SK-N-SH (cell line): ENCODE measurements at regions not wholly inside any gene's neighbourhood (a gene's known extent, or its start where the extent isn't known, plus 50 kb on each side); places are given as distances from the start of the nearest gene placed in this dataset.

Experiments
- CTCF ChIA-PET: fragments of 300-600, 350-600 bp; formaldehyde crosslinking; extraction: SDS; loops from one replicate; lab custom pipeline; 2021; lab: Yijun Ruan, JAX
- POLR2A ChIA-PET: fragments of 350-600 bp; sonication (Branson Sonifier 250); formaldehyde crosslinking; extraction: SDS; loops from one replicate; lab custom pipeline; 2020; ENCODE audit warnings: antibody characterized with exemption, inconsistent platforms; lab: Yijun Ruan, JAX
- DNase-seq: peaks from one replicate; pipeline ENCODE4 v3.0.0; 2012
- H2AFZ ChIP-seq: fragments of 200-600 bp; sonication (generic); 2 replicates; pipeline ENCODE4 v1.8.1; 2016; ENCODE audit warnings: antibody characterized with exemption, mild to moderate bottlenecking, low read depth
- H3F3A ChIP-seq: fragments of 200-600 bp; sonication (generic); replicated peaks from 2 replicates; pipeline ENCODE3; 2016; ENCODE audit warnings: antibody characterized with exemption, mild to moderate bottlenecking; ENCODE audit not compliant: insufficient read depth
- H3K27ac ChIP-seq, 2 experiments: fragments of 200-500 bp in 1 of 2; fragments of 200-600 bp in 1 of 2; sonication (Bioruptor generic) in 1 of 2; sonication (generic), shearing (Covaris generic) in 1 of 2; 2 replicates each; pipeline versions ENCODE4 v1.5.1 to v1.6.1; 2014 to 2016; ENCODE audit warnings: low read depth in 2 of 2, inconsistent platforms in 1 of 2, low read length in 1 of 2, mild to moderate bottlenecking in 1 of 2, mixed read lengths in 1 of 2
- H3K27me3 ChIP-seq: fragments of 200-600 bp; sonication (generic), shearing (Covaris generic); 2 replicates; pipeline ENCODE4 v1.6.1; 2016; ENCODE audit warnings: mixed run types; ENCODE audit not compliant: insufficient read depth
- H3K36me3 ChIP-seq, 2 experiments: fragments of 200-500 bp in 1 of 2; fragments of 200-600 bp in 1 of 2; sonication (Bioruptor generic) in 1 of 2; sonication (generic) in 1 of 2; replicated peaks in 1 of 2; 2 replicates each; pipeline versions ENCODE3 to v1.5.1; 2014 to 2016; ENCODE audit warnings: low read length in 1 of 2, mild to moderate bottlenecking in 1 of 2; ENCODE audit not compliant: insufficient read depth in 2 of 2, control insufficient read depth in 1 of 2
- H3K4me1 ChIP-seq, 2 experiments: fragments of 200-500 bp in 1 of 2; fragments of 200-600 bp in 1 of 2; sonication (Bioruptor generic) in 1 of 2; sonication (generic), shearing (Covaris generic) in 1 of 2; 2 replicates each; pipeline versions ENCODE4 v1.5.1 to v1.6.1; 2014 to 2016; ENCODE audit warnings: low read depth in 1 of 2, low read length in 1 of 2, mixed run types in 1 of 2; ENCODE audit not compliant: insufficient read depth in 2 of 2, control insufficient read depth in 1 of 2
- H3K4me2 ChIP-seq: fragments of 200-600 bp; sonication (generic), shearing (Covaris generic); 2 replicates; pipeline ENCODE4 v1.6.1; 2017; ENCODE audit warnings: mixed run types
- H3K4me3 ChIP-seq, 2 experiments: fragments of 200-500 bp in 1 of 2; fragments of 200-600 bp in 1 of 2; sonication (Bioruptor generic) in 1 of 2; sonication (generic), shearing (Covaris generic) in 1 of 2; 2 replicates each; pipeline versions ENCODE4 v1.5.1 to v1.8.1; 2014 to 2016; ENCODE audit warnings: low read depth in 2 of 2, inconsistent platforms in 1 of 2, low read length in 1 of 2, mild to moderate bottlenecking in 1 of 2, mixed read lengths in 1 of 2, moderate library complexity in 1 of 2
- H3K79me2 ChIP-seq: fragments of 200-600 bp; sonication (generic); 2 replicates; pipeline ENCODE4 v1.8.1; 2017; ENCODE audit warnings: mild to moderate bottlenecking; ENCODE audit not compliant: insufficient read depth
- H3K9ac ChIP-seq: fragments of 200-600 bp; sonication (generic); 2 replicates; pipeline ENCODE4 v1.6.1; 2017; ENCODE audit warnings: mixed run types
- H3K9me2 ChIP-seq: fragments of 200-600 bp; sonication (generic); 2 replicates; pipeline ENCODE4 v1.6.1; 2017; ENCODE audit warnings: mixed run types
- H3K9me3 ChIP-seq: fragments of 200-600 bp; sonication (generic); 2 replicates; pipeline ENCODE4 v1.6.1; 2017; ENCODE audit warnings: mixed run types, mild to moderate bottlenecking, moderate library complexity
- H4K20me1 ChIP-seq: fragments of 200-600 bp; sonication (generic); 2 replicates; pipeline ENCODE4 v1.6.1; 2017; ENCODE audit warnings: mild to moderate bottlenecking, mixed run types; ENCODE audit not compliant: insufficient read depth
- CTCF ChIP-seq: fragments of 200-600 bp; sonication (generic); IDR thresholded peaks from 2 replicates; pipeline ENCODE4 v1.6.1; 2017; ENCODE audit warnings: antibody characterized with exemption, mild to moderate bottlenecking, moderate library complexity
- FOXJ3 ChIP-seq: sonication (generic); formaldehyde crosslinking; IDR thresholded peaks from 2 replicates; pipeline ENCODE4 v1.5.1; 2020; ENCODE audit warnings: mild to moderate bottlenecking, missing genetic modification reagents
- MAX ChIP-seq: IDR thresholded peaks from 2 replicates; pipeline ENCODE4 v1.4.0; 2012; ENCODE audit warnings: low read depth
- MEF2A ChIP-seq: IDR thresholded peaks from 2 replicates; pipeline ENCODE4 v1.4.0; 2012; ENCODE audit warnings: low read depth, borderline replicate concordance
- NFIC ChIP-seq: IDR thresholded peaks from 2 replicates; pipeline ENCODE4 v1.4.0; 2012; ENCODE audit warnings: borderline replicate concordance
- RAD21 ChIP-seq: IDR thresholded peaks from 2 replicates; pipeline ENCODE4 v1.6.1; 2012; ENCODE audit warnings: mild to moderate bottlenecking, low read length
- RCOR1 ChIP-seq: fragments of 150-350 bp; IDR thresholded peaks from 2 replicates; pipeline ENCODE4 v1.6.1; 2017; ENCODE audit warnings: antibody characterized with exemption, low read length
- SIN3A ChIP-seq: IDR thresholded peaks from 2 replicates; pipeline ENCODE4 v1.6.1; 2012; ENCODE audit warnings: low read depth, mild to moderate bottlenecking, low read length, moderate library complexity, borderline replicate concordance
- TEAD4 ChIP-seq: IDR thresholded peaks from 2 replicates; pipeline ENCODE4 v1.4.0; 2012; ENCODE audit warnings: mild to moderate bottlenecking, borderline replicate concordance; ENCODE audit not compliant: insufficient read depth
- YY1 ChIP-seq: IDR thresholded peaks from 2 replicates; pipeline ENCODE4 v1.4.0; 2012; ENCODE audit warnings: low read depth, mild to moderate bottlenecking
- WGBS: methylation state at CpG from one replicate; pipeline ENCODE4 v1.1.6; 2017; ENCODE audit warnings: low lambda C conversion rate; 5-methylcytosine and 5-hydroxymethylcytosine counted together
- TF ChIP-seq, protein P1 (sequence below): IDR thresholded peaks from 2 replicates; pipeline ENCODE4; 2012
- TF ChIP-seq, protein P2 (sequence below): fragments of 150-350 bp; IDR thresholded peaks from 2 replicates; pipeline ENCODE4 v1.6.1; 2016; ENCODE audit warnings: mild to moderate bottlenecking, low read depth, low read length
- TF ChIP-seq, protein P3 (sequence below): IDR thresholded peaks from 2 replicates; pipeline ENCODE4 v1.6.1; 2012; ENCODE audit warnings: mild to moderate bottlenecking, low read depth, low read length, moderate library complexity

GRCh38 chr1:91138959-91139358, 117.1 kb upstream of the ZNF644 start:
- no peak for DNase-seq
- 7% methylated on average over 3 of the region's 3 CpGs for WGBS
- CTCF ChIA-PET, result interaction anchor here (1.0 kb wide), 1 partner anchor 27 kb away, joined by 3 read pairs; no protein-coding TSS in a partner anchor

More at GRCh38 chr1:91138959-91139358, 117.1 kb upstream of the ZNF644 start:
- Histone ChIP-seq H3K36me3 (no peaks in the 10 kb centered on the region), H3K79me2 (no peaks in the 10 kb centered on the region), H3K9me2 (no peaks in the 10 kb centered on the region), H3K9me3 (no peaks in the 10 kb centered on the region), H3F3A (no peaks in the 10 kb centered on the region), H3K27me3 (no peaks in the 10 kb centered on the region), H3K9ac (no peak overlapping the region), H4K20me1 (no peaks in the 10 kb centered on the region), H2AFZ (no peak overlapping the region), H3K4me1 (no peaks in the 10 kb centered on the region), H3K4me2 (no peak overlapping the region), H3K27ac (no peak overlapping the region), H3K4me3 (no peak overlapping the region)
- POLR2A ChIA-PET, result no interaction called here
- TF ChIP-seq, protein P1, sequence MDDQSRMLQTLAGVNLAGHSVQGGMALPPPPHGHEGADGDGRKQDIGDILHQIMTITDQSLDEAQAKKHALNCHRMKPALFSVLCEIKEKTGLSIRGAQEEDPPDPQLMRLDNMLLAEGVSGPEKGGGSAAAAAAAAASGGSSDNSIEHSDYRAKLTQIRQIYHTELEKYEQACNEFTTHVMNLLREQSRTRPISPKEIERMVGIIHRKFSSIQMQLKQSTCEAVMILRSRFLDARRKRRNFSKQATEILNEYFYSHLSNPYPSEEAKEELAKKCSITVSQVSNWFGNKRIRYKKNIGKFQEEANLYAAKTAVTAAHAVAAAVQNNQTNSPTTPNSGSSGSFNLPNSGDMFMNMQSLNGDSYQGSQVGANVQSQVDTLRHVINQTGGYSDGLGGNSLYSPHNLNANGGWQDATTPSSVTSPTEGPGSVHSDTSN, result no peak
- no peak for TF ChIP-seq MAX
- no peak for TF ChIP-seq RCOR1
- TF ChIP-seq, protein P2, sequence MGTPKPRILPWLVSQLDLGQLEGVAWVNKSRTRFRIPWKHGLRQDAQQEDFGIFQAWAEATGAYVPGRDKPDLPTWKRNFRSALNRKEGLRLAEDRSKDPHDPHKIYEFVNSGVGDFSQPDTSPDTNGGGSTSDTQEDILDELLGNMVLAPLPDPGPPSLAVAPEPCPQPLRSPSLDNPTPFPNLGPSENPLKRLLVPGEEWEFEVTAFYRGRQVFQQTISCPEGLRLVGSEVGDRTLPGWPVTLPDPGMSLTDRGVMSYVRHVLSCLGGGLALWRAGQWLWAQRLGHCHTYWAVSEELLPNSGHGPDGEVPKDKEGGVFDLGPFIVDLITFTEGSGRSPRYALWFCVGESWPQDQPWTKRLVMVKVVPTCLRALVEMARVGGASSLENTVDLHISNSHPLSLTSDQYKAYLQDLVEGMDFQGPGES, result no peak
- TF ChIP-seq CTCF, result no peak
- no peak for TF ChIP-seq NFIC
- TF ChIP-seq TEAD4, result no peak
- TF ChIP-seq YY1, result no peak
- TF ChIP-seq RAD21, result no peak
- no peak for TF ChIP-seq SIN3A
- no peak for TF ChIP-seq MEF2A
- no peak for TF ChIP-seq FOXJ3 (CRISPR knock-in tag)
- TF ChIP-seq, protein P3, sequence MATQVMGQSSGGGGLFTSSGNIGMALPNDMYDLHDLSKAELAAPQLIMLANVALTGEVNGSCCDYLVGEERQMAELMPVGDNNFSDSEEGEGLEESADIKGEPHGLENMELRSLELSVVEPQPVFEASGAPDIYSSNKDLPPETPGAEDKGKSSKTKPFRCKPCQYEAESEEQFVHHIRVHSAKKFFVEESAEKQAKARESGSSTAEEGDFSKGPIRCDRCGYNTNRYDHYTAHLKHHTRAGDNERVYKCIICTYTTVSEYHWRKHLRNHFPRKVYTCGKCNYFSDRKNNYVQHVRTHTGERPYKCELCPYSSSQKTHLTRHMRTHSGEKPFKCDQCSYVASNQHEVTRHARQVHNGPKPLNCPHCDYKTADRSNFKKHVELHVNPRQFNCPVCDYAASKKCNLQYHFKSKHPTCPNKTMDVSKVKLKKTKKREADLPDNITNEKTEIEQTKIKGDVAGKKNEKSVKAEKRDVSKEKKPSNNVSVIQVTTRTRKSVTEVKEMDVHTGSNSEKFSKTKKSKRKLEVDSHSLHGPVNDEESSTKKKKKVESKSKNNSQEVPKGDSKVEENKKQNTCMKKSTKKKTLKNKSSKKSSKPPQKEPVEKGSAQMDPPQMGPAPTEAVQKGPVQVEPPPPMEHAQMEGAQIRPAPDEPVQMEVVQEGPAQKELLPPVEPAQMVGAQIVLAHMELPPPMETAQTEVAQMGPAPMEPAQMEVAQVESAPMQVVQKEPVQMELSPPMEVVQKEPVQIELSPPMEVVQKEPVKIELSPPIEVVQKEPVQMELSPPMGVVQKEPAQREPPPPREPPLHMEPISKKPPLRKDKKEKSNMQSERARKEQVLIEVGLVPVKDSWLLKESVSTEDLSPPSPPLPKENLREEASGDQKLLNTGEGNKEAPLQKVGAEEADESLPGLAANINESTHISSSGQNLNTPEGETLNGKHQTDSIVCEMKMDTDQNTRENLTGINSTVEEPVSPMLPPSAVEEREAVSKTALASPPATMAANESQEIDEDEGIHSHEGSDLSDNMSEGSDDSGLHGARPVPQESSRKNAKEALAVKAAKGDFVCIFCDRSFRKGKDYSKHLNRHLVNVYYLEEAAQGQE, result no peak
